ENCODE measurements at regions not wholly inside any gene's neighbourhood (a gene's known extent, or its start where the extent isn't known, plus 50 kb on each side); places are given as distances from the start of the nearest gene placed in this dataset.
"Not testable (repeated sequence)": the region's sequence is repeated elsewhere in the genome, so short reads cannot be mapped to it uniquely, and the experiment has no call there.

DNA sequence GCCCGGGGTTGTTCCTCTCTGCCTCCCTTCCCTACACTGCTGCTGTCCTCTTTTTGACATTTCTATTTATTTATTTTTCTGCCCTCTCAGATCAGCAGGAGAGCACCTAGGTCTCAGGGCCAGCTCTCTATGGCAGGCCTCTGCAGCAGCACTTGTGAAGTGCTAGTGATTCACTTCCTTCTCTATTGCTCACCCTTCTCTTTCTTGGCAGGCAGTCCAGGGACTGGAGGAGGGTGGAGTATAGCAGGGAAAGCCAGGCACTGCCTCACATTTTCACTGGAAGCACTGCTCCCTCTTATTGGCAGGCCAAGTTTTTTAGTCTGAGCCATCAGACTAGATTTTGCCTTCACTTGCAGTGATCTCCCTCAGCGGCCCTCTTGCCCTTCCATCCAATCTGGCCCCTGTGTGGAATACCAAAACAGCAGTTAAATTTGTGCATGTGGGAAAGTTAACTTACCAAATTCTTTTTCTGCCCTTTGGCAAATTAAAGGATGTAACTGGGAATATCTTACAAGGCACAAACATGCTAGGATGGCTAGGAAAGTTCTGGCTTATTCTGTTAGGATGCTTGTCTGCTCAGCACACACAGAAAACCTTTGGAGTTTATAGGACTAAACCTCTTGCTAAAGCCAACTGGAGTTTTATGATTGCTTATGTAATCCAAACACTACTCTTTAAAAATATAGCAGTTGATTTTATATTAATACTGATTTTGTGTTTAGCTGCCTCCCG is 847.6 kb downstream of the TTLL7 start:
- not testable (repeated sequence) for H3K27ac ChIP-seq, H3K9me3 ChIP-seq, H3K4me3 ChIP-seq, H3K36me3 ChIP-seq, H3K4me1 ChIP-seq, H3K27me3 ChIP-seq
- TF ChIP-seq POLR2AphosphoS5 (IDR thresholded peaks at IDR 0.05) = peak in 1 of 2 donors; percentile 35
- ATAC-seq (ENCODE audit: low FRiP score in 2 of 2) = peak; percentile 95 to 97
- DNase-seq = peak in 1 of 2 donors; percentile 79
- 56 to 61% methylated on average over 2 of the region's 3 CpGs for WGBS, 2 donors

DNA sequence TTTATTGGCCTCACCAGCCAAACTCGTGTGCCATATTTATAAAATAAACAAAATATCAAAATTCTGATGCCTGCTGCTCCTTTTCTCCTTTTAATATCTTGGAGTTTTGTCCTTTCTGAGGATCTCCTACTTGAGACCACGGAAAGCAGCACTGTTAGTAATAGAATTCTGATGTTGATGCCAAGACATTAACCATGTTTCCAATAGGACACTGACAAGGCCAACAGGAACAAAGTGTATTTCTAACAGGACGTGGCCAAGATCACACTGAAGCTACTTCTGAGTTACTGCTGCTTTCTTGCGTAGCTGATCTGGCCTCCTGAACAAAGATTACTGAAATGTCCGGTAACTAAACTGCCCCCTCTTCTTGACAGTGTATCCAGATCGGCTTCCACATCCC is 848.5 kb downstream of the TTLL7 start:
- not testable (repeated sequence) for H3K27me3 ChIP-seq, DNase-seq, H3K4me1 ChIP-seq, H3K9me3 ChIP-seq, H3K4me3 ChIP-seq, H3K36me3 ChIP-seq
- ATAC-seq (ENCODE audit: low FRiP score in 2 of 2) = peak in 1 of 2 donors; percentile 26
- WGBS, 2 donors = 50 to 54% methylated on average over 6 of the region's 6 CpGs
- H3K27ac ChIP-seq = peak overlapping the region in 2 of 4 donors; percentile 16 to 27

DNA sequence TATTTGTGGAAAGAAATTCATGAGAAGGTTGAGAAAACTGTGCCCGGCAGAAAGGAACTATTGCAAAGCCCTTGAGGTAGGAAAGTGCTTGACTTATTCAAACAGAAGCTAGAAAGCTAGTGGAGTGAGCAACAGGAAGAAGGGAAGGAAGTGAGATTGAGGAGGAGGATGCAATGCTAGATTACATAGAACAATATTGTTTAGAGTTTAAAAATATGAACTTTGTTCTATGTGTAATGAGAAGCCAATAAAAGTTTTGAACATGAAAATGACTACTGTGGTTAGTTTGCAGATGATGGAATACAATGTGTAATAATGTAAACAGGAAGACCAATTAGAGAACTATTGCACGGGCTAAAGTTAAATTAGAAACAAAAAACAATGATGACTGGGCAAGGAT is 853.1 kb downstream of the TTLL7 start:
- not testable (repeated sequence) for H3K4me3 ChIP-seq; H3K36me3 ChIP-seq; ATAC-seq (ENCODE audit: low FRiP score in 2 of 2); DNase-seq; H3K27me3 ChIP-seq; H3K4me1 ChIP-seq; H3K9me3 ChIP-seq; H3K27ac ChIP-seq
- 12 to 27% methylated on average over 1 to 2 of the region's 2 CpGs for WGBS, 2 donors

- H3K27me3 ChIP-seq; H3K4me3 ChIP-seq; H3K9me3 ChIP-seq; H3K4me1 ChIP-seq; DNase-seq; H3K27ac ChIP-seq; ATAC-seq (ENCODE audit: low FRiP score in 2 of 2); H3K36me3 ChIP-seq: not testable (repeated sequence)
- 60 to 67% methylated on average over 1 of the region's 1 CpG for WGBS, 2 donors
Measured at GRCh38 chr1:83142802-83143201, 856.1 kb downstream of the TTLL7 start.

GRCh38 chr1:83135524-83136157 is 863.3 kb downstream of the TTLL7 start:
- DNase-seq; ATAC-seq (ENCODE audit: low FRiP score in 2 of 2): not testable (repeated sequence)
- WGBS, 2 donors = 94% methylated on average over 1 of the region's 1 CpG

DNA sequence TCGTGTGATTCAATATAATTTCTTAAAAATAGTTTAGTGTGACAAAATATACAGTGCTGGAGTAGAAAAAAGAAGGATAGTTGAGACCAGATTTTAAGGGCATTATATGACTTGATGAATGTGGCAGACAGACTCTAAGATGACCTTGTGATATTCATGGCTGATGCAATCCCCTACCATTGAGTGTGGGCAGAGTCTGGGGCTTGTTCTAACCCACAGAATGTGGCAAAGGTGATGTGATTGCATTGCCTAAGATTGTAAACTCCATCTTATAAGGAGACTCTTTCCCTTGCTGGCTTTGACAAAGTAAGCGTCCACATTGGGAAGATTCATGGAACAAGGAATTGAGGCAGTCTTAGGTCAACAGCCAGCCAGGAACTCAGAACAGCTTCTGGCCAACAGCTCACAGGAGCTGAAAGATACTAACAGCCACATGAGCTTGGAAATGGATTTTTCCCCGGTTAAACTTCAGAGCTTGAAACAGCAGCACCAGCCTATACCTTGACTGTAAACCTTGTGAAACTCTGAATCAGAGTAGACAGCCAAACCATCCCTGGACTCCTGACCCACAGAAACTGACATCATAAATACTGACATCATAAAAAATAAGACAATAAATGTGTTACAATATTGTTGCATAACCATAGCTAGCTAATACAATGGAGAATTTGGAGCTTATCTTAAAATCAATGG is 864.5 kb downstream of the TTLL7 start:
- H3K27me3 ChIP-seq; H3K4me3 ChIP-seq; H3K27ac ChIP-seq; H3K4me1 ChIP-seq; H3K9me3 ChIP-seq; ATAC-seq (ENCODE audit: low FRiP score in 2 of 2); DNase-seq; H3K36me3 ChIP-seq: not testable (repeated sequence)
- WGBS, 2 donors = 94 to 97% methylated on average over 2 of the region's 3 CpGs

More at GRCh38 chr1:83135524-83136157, 863.3 kb downstream of the TTLL7 start:
- H3K4me3 ChIP-seq, H3K27me3 ChIP-seq, H3K36me3 ChIP-seq, H3K27ac ChIP-seq, H3K4me1 ChIP-seq, H3K9me3 ChIP-seq: not testable (repeated sequence)

DNA sequence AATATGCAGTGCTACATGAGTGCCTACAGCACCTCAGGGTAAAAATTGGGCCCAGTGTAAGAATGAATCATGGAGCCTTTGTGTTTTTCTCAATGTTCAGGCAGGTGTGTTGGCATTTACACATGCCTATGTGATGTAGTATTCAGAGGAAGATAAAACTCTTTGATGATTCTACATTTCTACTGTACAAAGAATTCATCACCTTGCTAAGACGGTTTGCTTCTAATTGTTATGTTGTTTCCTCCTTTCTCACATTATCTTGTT is 867.3 kb downstream of the TTLL7 start:
- 79 to 94% methylated on average over 1 of the region's 1 CpG for WGBS, 2 donors
- no peak for TF ChIP-seq EP300 (IDR thresholded peaks at IDR 0.05)
- TF ChIP-seq, protein P1, sequence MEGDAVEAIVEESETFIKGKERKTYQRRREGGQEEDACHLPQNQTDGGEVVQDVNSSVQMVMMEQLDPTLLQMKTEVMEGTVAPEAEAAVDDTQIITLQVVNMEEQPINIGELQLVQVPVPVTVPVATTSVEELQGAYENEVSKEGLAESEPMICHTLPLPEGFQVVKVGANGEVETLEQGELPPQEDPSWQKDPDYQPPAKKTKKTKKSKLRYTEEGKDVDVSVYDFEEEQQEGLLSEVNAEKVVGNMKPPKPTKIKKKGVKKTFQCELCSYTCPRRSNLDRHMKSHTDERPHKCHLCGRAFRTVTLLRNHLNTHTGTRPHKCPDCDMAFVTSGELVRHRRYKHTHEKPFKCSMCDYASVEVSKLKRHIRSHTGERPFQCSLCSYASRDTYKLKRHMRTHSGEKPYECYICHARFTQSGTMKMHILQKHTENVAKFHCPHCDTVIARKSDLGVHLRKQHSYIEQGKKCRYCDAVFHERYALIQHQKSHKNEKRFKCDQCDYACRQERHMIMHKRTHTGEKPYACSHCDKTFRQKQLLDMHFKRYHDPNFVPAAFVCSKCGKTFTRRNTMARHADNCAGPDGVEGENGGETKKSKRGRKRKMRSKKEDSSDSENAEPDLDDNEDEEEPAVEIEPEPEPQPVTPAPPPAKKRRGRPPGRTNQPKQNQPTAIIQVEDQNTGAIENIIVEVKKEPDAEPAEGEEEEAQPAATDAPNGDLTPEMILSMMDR (IDR thresholded peaks at IDR 0.05) = no peak
- no peak for TF ChIP-seq POLR2AphosphoS5 (IDR thresholded peaks at IDR 0.05)
- no peak for TF ChIP-seq POLR2A (IDR thresholded peaks at IDR 0.05)
- Histone ChIP-seq H3K27ac (no peak overlapping the region), H3K4me3 (no peak overlapping the region), H3K27me3 (no peaks in the 10 kb centered on the region), H3K9me3 (no peaks in the 10 kb centered on the region), H3K4me1 (no peaks in the 10 kb centered on the region), H3K36me3 (no peaks in the 10 kb centered on the region)
- DNase-seq = no peak
- no peak for ATAC-seq (ENCODE audit: low FRiP score in 2 of 2)

Data from upper lobe of left lung (tissue), 6 donors.